HG03060 (cell line): ENCODE measurements at regions not wholly inside any gene's neighbourhood (a gene's known extent, or its start where the extent isn't known, plus 50 kb on each side); places are given as distances from the start of the nearest gene placed in this dataset.

ENCODE experiments used
- ATAC-seq: cut with Tn5 transposase; IDR thresholded peaks from one replicate; pipeline ENCODE4 v1.9.1; 2021; ENCODE audit warnings: low read depth, moderate number of reproducible peaks; ENCODE audit not compliant: unreplicated experiment

- ATAC-seq: no peak
Measured at GRCh38 chr6:85396159-85396808, 53.6 kb upstream of the NT5E start.

- ATAC-seq: no peak
Measured at GRCh38 chr6:85395746-85396145, 54.1 kb upstream of the NT5E start.

GRCh38 chr6:85394853-85395538, 54.9 kb upstream of the NT5E start:
- ATAC-seq: no peak

GRCh38 chr6:85394199-85394598, 55.7 kb upstream of the NT5E start:
- ATAC-seq: no peak

GRCh38 chr6:85392379-85392778, 57.5 kb upstream of the NT5E start:
- ATAC-seq: no peak

GRCh38 chr6:85390775-85391174, 59.1 kb upstream of the NT5E start:
- ATAC-seq: no peak

GRCh38 chr6:85390105-85390728, 59.7 kb upstream of the NT5E start:
- no peak for ATAC-seq

- no peak for ATAC-seq
Measured at GRCh38 chr6:85389151-85389797, 60.6 kb upstream of the NT5E start.

GRCh38 chr6:85388531-85388930, 61.4 kb upstream of the NT5E start:
- no peak for ATAC-seq

GRCh38 chr6:85385636-85386315, 64.1 kb upstream of the NT5E start:
- no peak for ATAC-seq

- no peak for ATAC-seq
Measured at GRCh38 chr6:85383042-85383441, 66.8 kb upstream of the NT5E start.

- no peak for ATAC-seq
Measured at GRCh38 chr6:85382541-85382940, 67.3 kb upstream of the NT5E start.

GRCh38 chr6:85372915-85373270, 77.0 kb upstream of the NT5E start:
- no peak for ATAC-seq

GRCh38 chr6:85372188-85372914, 77.5 kb upstream of the NT5E start:
- no peak for ATAC-seq

GRCh38 chr6:85368631-85369030, 81.3 kb upstream of the NT5E start:
- no peak for ATAC-seq

GRCh38 chr6:85364344-85364743, 85.5 kb upstream of the NT5E start:
- no peak for ATAC-seq

- no peak for ATAC-seq
Measured at GRCh38 chr6:85363870-85364269, 86.0 kb upstream of the NT5E start.

- no peak for ATAC-seq
Measured at GRCh38 chr6:85362652-85363310, 87.1 kb upstream of the NT5E start.

- no peak for ATAC-seq
Measured at GRCh38 chr6:85361643-85362014, 88.3 kb upstream of the NT5E start.
